ENCODE measurements at regions not wholly inside any gene's neighbourhood (a gene's known extent, or its start where the extent isn't known, plus 50 kb on each side); places are given as distances from the start of the nearest gene placed in this dataset.

DNA sequence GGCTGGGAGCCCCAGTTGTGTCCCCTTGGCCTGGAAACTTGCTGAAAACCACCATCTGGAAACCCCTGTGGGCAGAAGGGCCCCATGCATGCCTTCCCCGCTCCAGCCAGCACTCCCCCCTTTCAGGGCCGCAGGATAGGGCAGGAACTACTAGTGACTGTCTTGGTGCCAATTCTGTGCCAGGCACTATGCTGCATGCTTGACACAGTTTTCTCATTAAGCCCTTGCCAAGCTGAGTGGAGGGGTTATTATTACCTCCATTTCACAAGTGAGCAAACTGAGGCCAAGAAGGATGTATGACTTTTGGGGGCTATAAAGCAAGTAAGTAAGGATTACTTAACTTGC lies 73.6 kb upstream of the PJA1 start:
- no peak for DNase-seq (ENCODE audit: low read depth in 2 of 2)
- TF ChIP-seq, protein P1, sequence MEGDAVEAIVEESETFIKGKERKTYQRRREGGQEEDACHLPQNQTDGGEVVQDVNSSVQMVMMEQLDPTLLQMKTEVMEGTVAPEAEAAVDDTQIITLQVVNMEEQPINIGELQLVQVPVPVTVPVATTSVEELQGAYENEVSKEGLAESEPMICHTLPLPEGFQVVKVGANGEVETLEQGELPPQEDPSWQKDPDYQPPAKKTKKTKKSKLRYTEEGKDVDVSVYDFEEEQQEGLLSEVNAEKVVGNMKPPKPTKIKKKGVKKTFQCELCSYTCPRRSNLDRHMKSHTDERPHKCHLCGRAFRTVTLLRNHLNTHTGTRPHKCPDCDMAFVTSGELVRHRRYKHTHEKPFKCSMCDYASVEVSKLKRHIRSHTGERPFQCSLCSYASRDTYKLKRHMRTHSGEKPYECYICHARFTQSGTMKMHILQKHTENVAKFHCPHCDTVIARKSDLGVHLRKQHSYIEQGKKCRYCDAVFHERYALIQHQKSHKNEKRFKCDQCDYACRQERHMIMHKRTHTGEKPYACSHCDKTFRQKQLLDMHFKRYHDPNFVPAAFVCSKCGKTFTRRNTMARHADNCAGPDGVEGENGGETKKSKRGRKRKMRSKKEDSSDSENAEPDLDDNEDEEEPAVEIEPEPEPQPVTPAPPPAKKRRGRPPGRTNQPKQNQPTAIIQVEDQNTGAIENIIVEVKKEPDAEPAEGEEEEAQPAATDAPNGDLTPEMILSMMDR (IDR thresholded peaks at IDR 0.05; ENCODE audit: low read depth, low read length), result no peak
- H3K4me3 ChIP-seq (replicated peaks in 1 of 2; ENCODE audit: low read depth in 2 of 2, low read length in 2 of 2), result no peak overlapping the region

DNA sequence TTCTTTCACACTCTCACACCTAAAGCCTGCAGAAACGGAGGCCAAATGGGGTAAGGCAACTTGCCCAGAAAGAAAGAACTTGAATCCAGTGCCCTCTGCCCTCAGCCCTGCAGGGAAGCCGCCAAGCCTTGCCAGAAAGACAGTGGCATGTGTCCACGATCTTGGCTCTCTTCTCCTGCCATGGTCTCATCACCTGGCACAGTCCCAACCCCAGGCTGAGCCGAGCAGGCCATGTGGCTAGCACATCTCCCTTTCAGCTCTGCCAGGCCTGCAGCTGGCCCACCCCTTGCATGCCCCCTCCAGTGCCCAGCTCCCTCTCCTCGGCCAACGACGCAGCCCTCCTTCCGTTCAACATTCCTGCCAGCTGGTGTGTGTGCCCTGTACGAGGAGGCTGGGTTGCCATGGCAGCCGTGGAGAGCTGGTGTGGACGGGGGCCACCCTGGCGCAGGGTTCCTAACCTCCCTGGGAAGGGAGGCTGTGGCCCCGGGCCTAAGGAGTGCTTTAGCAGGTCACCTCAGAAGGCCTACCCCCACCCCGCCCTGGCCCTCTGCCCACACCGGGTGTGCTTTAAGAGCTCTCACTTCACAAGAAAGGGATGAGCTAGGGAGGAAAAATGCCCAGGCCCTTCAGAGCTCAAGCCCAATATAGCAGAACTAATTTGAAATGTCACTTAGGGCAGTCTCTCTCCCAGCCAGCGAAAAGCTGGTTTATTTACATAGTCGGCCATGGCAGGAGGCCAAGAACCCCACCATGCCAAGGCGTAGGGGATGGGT lies 73.0 kb upstream of the PJA1 start:
- TF ChIP-seq, protein P1 (IDR thresholded peaks at IDR 0.05; ENCODE audit: low read depth, low read length), result no peak
- H3K4me3 ChIP-seq (replicated peaks in 1 of 2; ENCODE audit: low read depth in 2 of 2, low read length in 2 of 2), result no peak overlapping the region
- no peak for DNase-seq (ENCODE audit: low read depth in 2 of 2)

DNA sequence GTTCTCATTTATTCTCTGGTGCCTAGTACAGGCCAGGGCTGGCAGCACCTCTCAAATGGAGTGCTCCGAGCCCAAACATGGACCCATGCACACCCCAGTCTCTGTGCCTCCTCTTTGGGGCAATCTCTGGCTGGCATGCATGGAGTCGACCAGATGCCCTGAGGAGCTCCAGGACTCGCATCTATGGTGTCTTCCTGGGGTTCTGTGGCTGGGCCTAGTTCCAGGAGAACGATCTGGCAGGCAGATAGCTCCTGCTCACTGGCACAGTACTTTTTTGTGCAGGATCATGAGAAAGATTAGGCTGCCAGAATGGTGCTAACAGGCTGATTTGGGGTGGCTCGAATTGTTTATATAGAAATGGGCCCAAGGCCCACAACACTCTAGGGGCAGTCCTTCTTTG lies 72.0 kb upstream of the PJA1 start:
- DNase-seq (ENCODE audit: low read depth in 2 of 2), result no peak
- no peak overlapping the region for H3K4me3 ChIP-seq (replicated peaks in 1 of 2; ENCODE audit: low read depth in 2 of 2, low read length in 2 of 2)
- TF ChIP-seq, protein P1 (IDR thresholded peaks at IDR 0.05; ENCODE audit: low read depth, low read length), result no peak

- H3K4me3 ChIP-seq (replicated peaks in 1 of 2; ENCODE audit: low read depth in 2 of 2, low read length in 2 of 2), result no peak overlapping the region
- TF ChIP-seq, protein P1 (IDR thresholded peaks at IDR 0.05; ENCODE audit: low read depth, low read length), result no peak
- DNase-seq (ENCODE audit: low read depth in 2 of 2), result no peak
Measured at GRCh38 chrX:69236641-69237040, 71.4 kb upstream of the PJA1 start.

GRCh38 chrX:69234624-69235023 lies 69.4 kb upstream of the PJA1 start:
- no peak overlapping the region for H3K4me3 ChIP-seq (replicated peaks in 1 of 2; ENCODE audit: low read depth in 2 of 2, low read length in 2 of 2)
- TF ChIP-seq, protein P1 (IDR thresholded peaks at IDR 0.05; ENCODE audit: low read depth, low read length), result no peak
- DNase-seq (ENCODE audit: low read depth in 2 of 2), result no peak

- TF ChIP-seq, protein P1 (IDR thresholded peaks at IDR 0.05; ENCODE audit: low read depth, low read length), result no peak
- no peak overlapping the region for H3K4me3 ChIP-seq (replicated peaks in 1 of 2; ENCODE audit: low read depth in 2 of 2, low read length in 2 of 2)
- DNase-seq (ENCODE audit: low read depth in 2 of 2), result no peak
Measured at GRCh38 chrX:69232945-69233344, 67.7 kb upstream of the PJA1 start.

DNA sequence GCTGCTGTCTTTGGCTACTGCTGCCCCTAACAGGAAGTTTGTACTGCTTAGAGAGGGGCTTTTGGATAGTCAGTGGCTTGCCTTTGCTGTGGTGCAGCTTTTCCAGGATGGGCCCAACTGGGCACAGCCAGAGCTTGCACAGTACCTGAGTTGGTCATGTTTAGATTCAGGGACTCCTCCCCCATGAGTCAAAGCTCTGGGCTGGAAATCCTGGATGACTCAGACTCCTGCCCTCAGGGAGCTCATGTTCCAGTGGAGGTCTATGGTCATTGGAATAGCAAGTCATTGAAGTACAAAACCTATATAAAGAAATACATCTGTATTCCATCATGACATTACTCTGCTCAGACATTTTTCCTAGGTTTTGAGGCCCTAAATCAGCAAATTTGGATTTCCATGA lies 66.7 kb upstream of the PJA1 start:
- no peak overlapping the region for H3K4me3 ChIP-seq (replicated peaks in 1 of 2; ENCODE audit: low read depth in 2 of 2, low read length in 2 of 2)
- DNase-seq (ENCODE audit: low read depth in 2 of 2), result peak in 1 of 2 donors; percentile 28
- TF ChIP-seq, protein P1 (IDR thresholded peaks at IDR 0.05; ENCODE audit: low read depth, low read length), result no peak
